ENCODE measurements at regions not wholly inside any gene's neighbourhood (a gene's known extent, or its start where the extent isn't known, plus 50 kb on each side); places are given as distances from the start of the nearest gene placed in this dataset.

DNA sequence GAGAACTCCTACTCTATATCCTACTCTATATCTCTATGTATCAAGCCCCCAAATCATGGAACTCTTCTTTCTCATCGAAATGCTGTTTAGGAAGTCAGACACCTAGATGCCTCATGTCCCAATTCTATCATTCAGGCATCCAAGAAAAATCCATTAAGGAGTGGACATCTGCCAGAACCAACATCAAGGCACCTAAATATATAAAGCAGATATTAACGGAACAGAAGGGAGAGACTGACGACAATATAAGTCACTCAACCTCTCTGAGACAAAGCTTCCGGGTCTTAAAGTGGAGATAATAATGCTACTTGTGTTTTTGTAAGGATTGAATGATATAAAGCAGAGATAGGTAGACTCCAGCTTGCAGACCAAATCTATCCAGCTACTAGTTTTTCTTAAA is 241.5 kb downstream of the NFATC2 start:
- Mint-ChIP-seq H3K27ac (no peak overlapping the region), H3K4me1 (peaks cover 11% of the 10 kb centered on the region), H3K9me3 (peaks cover 21% of the 10 kb centered on the region), H3K27me3 (ENCODE audit: insufficient read depth, low read depth) (peaks cover 10% of the 10 kb centered on the region), H3K4me3 (no peak overlapping the region), H3K36me3 (no peaks in the 10 kb centered on the region)
- Histone ChIP-seq H3K27ac (no peak overlapping the region), H3K79me2 (ENCODE audit: low read depth) (no peaks in the 10 kb centered on the region), H3K27me3 (no peaks in the 10 kb centered on the region), H3K4me1 (peaks cover 10% of the 10 kb centered on the region), H3K4me3 (no peak overlapping the region), H3F3A (ENCODE audit: low read depth) (peaks cover 4% of the 10 kb centered on the region), H3K9ac (no peak overlapping the region), H3K36me3 (no peaks in the 10 kb centered on the region), H2AFZ (replicated peaks) (no peak overlapping the region), H3K4me2 (no peak overlapping the region), H4K20me1 (ENCODE audit: low read depth) (no peaks in the 10 kb centered on the region), H3K9me3 (ENCODE audit: low read depth) (peaks cover 2% of the 10 kb centered on the region)
- DNase-seq (ENCODE audit: low spot score), result no peak
- TF ChIP-seq EZH2phosphoT487 (IDR thresholded peaks at IDR 0.05), result no peak
- TF ChIP-seq, protein P1, sequence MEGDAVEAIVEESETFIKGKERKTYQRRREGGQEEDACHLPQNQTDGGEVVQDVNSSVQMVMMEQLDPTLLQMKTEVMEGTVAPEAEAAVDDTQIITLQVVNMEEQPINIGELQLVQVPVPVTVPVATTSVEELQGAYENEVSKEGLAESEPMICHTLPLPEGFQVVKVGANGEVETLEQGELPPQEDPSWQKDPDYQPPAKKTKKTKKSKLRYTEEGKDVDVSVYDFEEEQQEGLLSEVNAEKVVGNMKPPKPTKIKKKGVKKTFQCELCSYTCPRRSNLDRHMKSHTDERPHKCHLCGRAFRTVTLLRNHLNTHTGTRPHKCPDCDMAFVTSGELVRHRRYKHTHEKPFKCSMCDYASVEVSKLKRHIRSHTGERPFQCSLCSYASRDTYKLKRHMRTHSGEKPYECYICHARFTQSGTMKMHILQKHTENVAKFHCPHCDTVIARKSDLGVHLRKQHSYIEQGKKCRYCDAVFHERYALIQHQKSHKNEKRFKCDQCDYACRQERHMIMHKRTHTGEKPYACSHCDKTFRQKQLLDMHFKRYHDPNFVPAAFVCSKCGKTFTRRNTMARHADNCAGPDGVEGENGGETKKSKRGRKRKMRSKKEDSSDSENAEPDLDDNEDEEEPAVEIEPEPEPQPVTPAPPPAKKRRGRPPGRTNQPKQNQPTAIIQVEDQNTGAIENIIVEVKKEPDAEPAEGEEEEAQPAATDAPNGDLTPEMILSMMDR (IDR thresholded peaks at IDR 0.05), result no peak
- TF ChIP-seq EZH2 (IDR thresholded peaks at IDR 0.05), result no peak

DNA sequence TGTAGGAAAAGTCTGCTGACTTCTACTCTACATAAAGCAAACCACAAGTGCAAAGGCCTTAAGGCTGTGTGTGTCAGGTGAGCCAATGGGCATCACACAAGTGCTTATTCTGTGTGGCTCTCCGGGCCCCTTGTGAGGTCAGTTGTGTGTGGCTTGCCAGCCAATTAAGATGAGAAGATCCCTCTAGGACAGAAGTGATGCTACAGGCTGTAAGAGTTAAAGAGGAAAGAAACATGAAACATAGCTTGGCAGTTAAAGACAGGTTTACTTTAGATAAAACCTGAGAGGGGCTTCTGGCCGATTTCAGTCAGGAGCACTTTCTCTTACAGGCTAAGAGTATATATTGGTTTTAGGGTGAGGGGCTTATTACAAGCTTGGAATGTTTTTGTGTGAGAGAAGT is 242.4 kb downstream of the NFATC2 start:
- peaks cover 2% of the 10 kb centered on the region for H3K9me3 ChIP-seq (ENCODE audit: low read depth)
- Mint-ChIP-seq H3K4me3 (no peak overlapping the region), H3K4me1 (peaks cover 2% of the 10 kb centered on the region), H3K9me3 (peaks cover 21% of the 10 kb centered on the region), H3K27ac (no peak overlapping the region), H3K27me3 (ENCODE audit: insufficient read depth, low read depth) (peaks cover 6% of the 10 kb centered on the region), H3K36me3 (no peaks in the 10 kb centered on the region)
- H3K4me2 ChIP-seq, result no peak overlapping the region
- H4K20me1 ChIP-seq (ENCODE audit: low read depth), result no peaks in the 10 kb centered on the region
- TF ChIP-seq, protein P1 (IDR thresholded peaks at IDR 0.05), result no peak
- TF ChIP-seq EZH2phosphoT487 (IDR thresholded peaks at IDR 0.05) (no peak), EZH2 (IDR thresholded peaks at IDR 0.05) (no peak)
- H3K4me1 ChIP-seq, result peaks cover 1% of the 10 kb centered on the region
- no peak for DNase-seq (ENCODE audit: low spot score)
- no peaks in the 10 kb centered on the region for H3K36me3 ChIP-seq
- H3K27me3 ChIP-seq, result no peaks in the 10 kb centered on the region
- H3K79me2 ChIP-seq (ENCODE audit: low read depth), result no peaks in the 10 kb centered on the region
- H3K27ac ChIP-seq, result no peak overlapping the region
- no peak overlapping the region for H3K4me3 ChIP-seq
- H3K9ac ChIP-seq, result no peak overlapping the region
- H2AFZ ChIP-seq (replicated peaks), result no peak overlapping the region
- no peaks in the 10 kb centered on the region for H3F3A ChIP-seq (ENCODE audit: low read depth)

DNA sequence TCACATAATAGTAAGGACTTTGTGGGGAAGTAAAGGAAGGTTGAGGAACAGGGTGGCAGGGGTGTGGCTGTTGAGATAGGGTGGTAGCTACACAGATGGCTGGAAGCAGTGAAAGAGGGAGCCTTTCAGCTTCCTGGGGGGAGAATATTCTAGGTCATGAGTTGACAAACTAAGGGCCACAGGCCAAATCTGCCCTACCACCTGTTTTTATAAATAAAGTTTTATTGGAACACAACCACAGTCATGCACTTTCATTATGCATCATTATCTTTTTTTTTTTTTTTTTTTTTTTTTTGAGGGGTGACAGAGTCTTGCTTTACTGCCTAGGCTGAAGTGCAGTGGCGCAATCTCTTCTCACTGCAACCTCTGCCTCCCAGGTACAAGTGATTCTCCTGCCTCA is 243.1 kb downstream of the NFATC2 start:
- Mint-ChIP-seq H3K4me1 (no peaks in the 10 kb centered on the region), H3K9me3 (peaks cover 21% of the 10 kb centered on the region), H3K27me3 (ENCODE audit: insufficient read depth, low read depth) (peaks cover 6% of the 10 kb centered on the region), H3K27ac (no peak overlapping the region), H3K4me3 (no peak overlapping the region), H3K36me3 (no peaks in the 10 kb centered on the region)
- DNase-seq (ENCODE audit: low spot score), result no peak
- Histone ChIP-seq H3K9ac (no peak overlapping the region), H3K4me3 (no peak overlapping the region), H3K36me3 (no peaks in the 10 kb centered on the region), H3F3A (ENCODE audit: low read depth) (no peaks in the 10 kb centered on the region), H3K27ac (no peak overlapping the region), H2AFZ (replicated peaks) (no peak overlapping the region), H3K4me1 (no peaks in the 10 kb centered on the region), H3K9me3 (ENCODE audit: low read depth) (peaks cover 2% of the 10 kb centered on the region), H4K20me1 (ENCODE audit: low read depth) (no peaks in the 10 kb centered on the region), H3K4me2 (no peak overlapping the region), H3K79me2 (ENCODE audit: low read depth) (no peaks in the 10 kb centered on the region), H3K27me3 (no peaks in the 10 kb centered on the region)
- no peak for TF ChIP-seq EZH2 (IDR thresholded peaks at IDR 0.05)
- TF ChIP-seq, protein P1 (IDR thresholded peaks at IDR 0.05), result no peak
- no peak for TF ChIP-seq EZH2phosphoT487 (IDR thresholded peaks at IDR 0.05)
